ENCODE measurements at regions not wholly inside any gene's neighbourhood (a gene's known extent, or its start where the extent isn't known, plus 50 kb on each side); places are given as distances from the start of the nearest gene placed in this dataset.

- H3K9me3 ChIP-seq (replicated peaks; ENCODE audit: control insufficient read depth, insufficient read depth, low read length), result no peaks in the 10 kb centered on the region
- H3K79me2 ChIP-seq (ENCODE audit: control insufficient read depth, insufficient read depth, low read length), result no peaks in the 10 kb centered on the region
- intact Hi-C loops (cut with micrococcal nuclease), result no loop called here
- no peaks in the 10 kb centered on the region for H4K20me1 ChIP-seq (replicated peaks; ENCODE audit: control insufficient read depth, extremely low read depth, insufficient read depth, low read length)
- no peak for DNase-seq (ENCODE audit: low read depth, low spot score)
- H3K4me1 ChIP-seq (ENCODE audit: control insufficient read depth, extremely low read depth, insufficient read depth, low read length), result peaks cover 3% of the 10 kb centered on the region
- no peak overlapping the region for H3K4me2 ChIP-seq (ENCODE audit: insufficient read depth, low read length)
- POLR2A ChIA-PET, result no interaction called here
- H3K4me3 ChIP-seq (replicated peaks in 1 of 3; ENCODE audit: insufficient read depth in 1 of 3, low read depth in 1 of 3, low read length in 3 of 3), result no peak overlapping the region
- dilution Hi-C loops (cut with MboI; ENCODE audit: extremely low pct_ligation_motif_present, low sequenced_read_pairs), result no loop called here
- no peaks in the 10 kb centered on the region for H3K27me3 ChIP-seq (ENCODE audit: control insufficient read depth in 2 of 2, insufficient read depth in 2 of 2, low read length in 2 of 2)
- no peak overlapping the region for H2AFZ ChIP-seq (ENCODE audit: low read depth, low read length)
- no peak overlapping the region for H3K9ac ChIP-seq (replicated peaks; ENCODE audit: extremely low read depth, insufficient read depth, low read length)
- no TSS peak for BruUV-seq (replicated peaks)
- TF ChIP-seq POLR2A (IDR thresholded peaks at IDR 0.05; ENCODE audit: low read depth, low read length) (no peak), CTCF (IDR thresholded peaks at IDR 0.05; ENCODE audit: extremely low read depth in 1 of 2, insufficient read depth in 1 of 2, low read depth in 1 of 2, low read length in 2 of 2) (no peak), FOS (IDR thresholded peaks at IDR 0.05; ENCODE audit: borderline replicate concordance, insufficient read depth, low read length) (no peak), EZH2 (IDR thresholded peaks at IDR 0.05; ENCODE audit: borderline replicate concordance, low read depth, low read length, severe bottlenecking) (no peak)
- TF ChIP-seq, protein P1, sequence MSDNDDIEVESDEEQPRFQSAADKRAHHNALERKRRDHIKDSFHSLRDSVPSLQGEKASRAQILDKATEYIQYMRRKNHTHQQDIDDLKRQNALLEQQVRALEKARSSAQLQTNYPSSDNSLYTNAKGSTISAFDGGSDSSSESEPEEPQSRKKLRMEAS (IDR thresholded peaks at IDR 0.05; ENCODE audit: insufficient read depth, insufficient read length), result no peak
- H3K27ac ChIP-seq (ENCODE audit: insufficient read depth, low read depth, low read length), result no peak overlapping the region
- CTCF ChIA-PET, result no interaction called here
- no peaks in the 10 kb centered on the region for H3K36me3 ChIP-seq (ENCODE audit: control insufficient read depth in 2 of 2, extremely low read depth in 1 of 2, insufficient read depth in 2 of 2, low read length in 2 of 2)
- H3K9me1 ChIP-seq (replicated peaks; ENCODE audit: control insufficient read depth, extremely low read depth, insufficient read depth, low read length), result no peaks in the 10 kb centered on the region
- FAIRE-seq, result no peak
Measured at GRCh38 chrX:34555481-34555880, 101.6 kb downstream of the TMEM47 start.

GRCh38 chrX:34546366-34546765, 110.7 kb downstream of the TMEM47 start:
- FAIRE-seq (no peak), DNase-seq (ENCODE audit: low read depth, low spot score) (no peak)
- CTCF ChIA-PET, result no interaction called here
- POLR2A ChIA-PET, result no interaction called here
- Histone ChIP-seq H2AFZ (ENCODE audit: low read depth, low read length) (no peak overlapping the region), H3K9me3 (replicated peaks; ENCODE audit: control insufficient read depth, insufficient read depth, low read length) (no peaks in the 10 kb centered on the region), H3K27ac (ENCODE audit: insufficient read depth, low read depth, low read length) (no peak overlapping the region), H3K36me3 (ENCODE audit: control insufficient read depth in 2 of 2, extremely low read depth in 1 of 2, insufficient read depth in 2 of 2, low read length in 2 of 2) (no peaks in the 10 kb centered on the region), H3K27me3 (ENCODE audit: control insufficient read depth in 2 of 2, insufficient read depth in 2 of 2, low read length in 2 of 2) (no peaks in the 10 kb centered on the region), H3K4me2 (ENCODE audit: insufficient read depth, low read length) (no peak overlapping the region), H3K4me3 (replicated peaks in 1 of 3; ENCODE audit: insufficient read depth in 1 of 3, low read depth in 1 of 3, low read length in 3 of 3) (no peak overlapping the region), H3K9ac (replicated peaks; ENCODE audit: extremely low read depth, insufficient read depth, low read length) (no peak overlapping the region), H4K20me1 (replicated peaks; ENCODE audit: control insufficient read depth, extremely low read depth, insufficient read depth, low read length) (no peaks in the 10 kb centered on the region), H3K79me2 (ENCODE audit: control insufficient read depth, insufficient read depth, low read length) (no peaks in the 10 kb centered on the region), H3K4me1 (ENCODE audit: control insufficient read depth, extremely low read depth, insufficient read depth, low read length) (no peaks in the 10 kb centered on the region), H3K9me1 (replicated peaks; ENCODE audit: control insufficient read depth, extremely low read depth, insufficient read depth, low read length) (no peaks in the 10 kb centered on the region)
- dilution Hi-C loops (cut with MboI; ENCODE audit: extremely low pct_ligation_motif_present, low sequenced_read_pairs) (no loop called here), intact Hi-C loops (cut with micrococcal nuclease) (no loop called here)
- BruUV-seq (replicated peaks), result no TSS peak
- no peak for TF ChIP-seq EZH2 (IDR thresholded peaks at IDR 0.05; ENCODE audit: borderline replicate concordance, low read depth, low read length, severe bottlenecking)
- TF ChIP-seq MYC (IDR thresholded peaks at IDR 0.05; ENCODE audit: low read depth, low read length), result no peak
- no peak for TF ChIP-seq FOS (IDR thresholded peaks at IDR 0.05; ENCODE audit: borderline replicate concordance, insufficient read depth, low read length)
- TF ChIP-seq, protein P1 (IDR thresholded peaks at IDR 0.05; ENCODE audit: insufficient read depth, insufficient read length), result no peak
- TF ChIP-seq CTCF (IDR thresholded peaks at IDR 0.05; ENCODE audit: extremely low read depth in 1 of 2, insufficient read depth in 1 of 2, low read depth in 1 of 2, low read length in 2 of 2), result no peak
- TF ChIP-seq JUN (IDR thresholded peaks at IDR 0.05; ENCODE audit: borderline replicate concordance, insufficient read depth, insufficient read length, low read depth), result no peak
- no peak for TF ChIP-seq GATA2 (IDR thresholded peaks at IDR 0.05; ENCODE audit: insufficient read depth, insufficient read length, low read depth, low read length)
- no peak for TF ChIP-seq POLR2A (IDR thresholded peaks at IDR 0.05; ENCODE audit: low read depth, low read length)

All from endothelial cell of umbilical vein (primary cell).